ENCODE measurements at regions not wholly inside any gene's neighbourhood (a gene's known extent, or its start where the extent isn't known, plus 50 kb on each side); places are given as distances from the start of the nearest gene placed in this dataset.

DNA sequence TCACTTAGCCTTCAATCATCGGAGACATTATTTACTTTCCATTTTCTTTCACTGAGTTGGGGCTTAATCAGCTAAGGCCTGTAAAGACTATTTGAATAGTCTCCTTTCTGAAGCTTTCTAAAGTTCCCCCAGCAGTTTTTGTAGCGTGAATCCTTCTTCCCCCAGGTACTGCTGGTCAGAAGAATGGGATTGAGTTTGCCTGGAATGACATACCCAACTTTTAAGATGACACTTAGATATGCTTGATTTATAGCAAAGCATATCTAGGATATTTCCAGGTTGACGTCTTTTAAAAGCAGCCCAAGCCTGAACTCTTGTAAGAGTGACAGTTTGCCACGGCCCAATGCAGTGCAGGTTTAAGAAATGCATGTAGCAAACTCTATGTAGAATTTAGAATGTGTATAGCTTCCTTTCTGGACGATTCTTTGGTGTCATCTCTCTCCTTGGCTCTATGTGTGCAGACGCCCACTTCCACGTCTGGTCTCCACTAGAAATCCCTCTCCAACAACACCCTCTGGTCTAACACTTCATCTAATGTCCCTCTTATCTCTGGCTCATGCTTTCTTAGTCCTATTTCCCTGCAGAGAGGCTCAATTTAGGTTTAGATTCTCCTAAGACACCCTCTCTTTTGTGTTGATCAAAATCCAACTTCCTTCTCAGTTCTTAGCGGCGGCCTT lies 175.0 kb upstream of the CYRIA start:
- Histone ChIP-seq H3K9me2 (replicated peaks; ENCODE audit: insufficient read depth, low read length) (no peaks in the 10 kb centered on the region), H3K9me3 (replicated peaks; ENCODE audit: insufficient read depth, low read length) (no peaks in the 10 kb centered on the region), H3K27ac (ENCODE audit: low read length) (no peak overlapping the region), H3K9ac (ENCODE audit: low read length) (no peak overlapping the region), H4K20me1 (ENCODE audit: insufficient read depth, low read length) (no peaks in the 10 kb centered on the region), H3K4me1 (ENCODE audit: low read length) (no peaks in the 10 kb centered on the region), H3K36me3 (replicated peaks; ENCODE audit: insufficient read depth, low read length) (no peaks in the 10 kb centered on the region), H3K4me2 (ENCODE audit: low read depth, low read length) (no peak overlapping the region), H3F3A (ENCODE audit: insufficient read depth, low read length) (no peaks in the 10 kb centered on the region), H3K4me3 (ENCODE audit: low read length) (no peak overlapping the region), H2AFZ (ENCODE audit: low read length) (no peak overlapping the region), H3K27me3 (replicated peaks; ENCODE audit: insufficient read depth, low read length) (no peaks in the 10 kb centered on the region), H3K79me2 (ENCODE audit: low read length) (no peaks in the 10 kb centered on the region)
- TF ChIP-seq EZH2phosphoT487 (IDR thresholded peaks at IDR 0.05; ENCODE audit: low read length) = no peak
- TF ChIP-seq EZH2 (optimal IDR thresholded peaks at IDR 0.05; ENCODE audit: low read depth, low read length) = no peak
- TF ChIP-seq, protein P1, sequence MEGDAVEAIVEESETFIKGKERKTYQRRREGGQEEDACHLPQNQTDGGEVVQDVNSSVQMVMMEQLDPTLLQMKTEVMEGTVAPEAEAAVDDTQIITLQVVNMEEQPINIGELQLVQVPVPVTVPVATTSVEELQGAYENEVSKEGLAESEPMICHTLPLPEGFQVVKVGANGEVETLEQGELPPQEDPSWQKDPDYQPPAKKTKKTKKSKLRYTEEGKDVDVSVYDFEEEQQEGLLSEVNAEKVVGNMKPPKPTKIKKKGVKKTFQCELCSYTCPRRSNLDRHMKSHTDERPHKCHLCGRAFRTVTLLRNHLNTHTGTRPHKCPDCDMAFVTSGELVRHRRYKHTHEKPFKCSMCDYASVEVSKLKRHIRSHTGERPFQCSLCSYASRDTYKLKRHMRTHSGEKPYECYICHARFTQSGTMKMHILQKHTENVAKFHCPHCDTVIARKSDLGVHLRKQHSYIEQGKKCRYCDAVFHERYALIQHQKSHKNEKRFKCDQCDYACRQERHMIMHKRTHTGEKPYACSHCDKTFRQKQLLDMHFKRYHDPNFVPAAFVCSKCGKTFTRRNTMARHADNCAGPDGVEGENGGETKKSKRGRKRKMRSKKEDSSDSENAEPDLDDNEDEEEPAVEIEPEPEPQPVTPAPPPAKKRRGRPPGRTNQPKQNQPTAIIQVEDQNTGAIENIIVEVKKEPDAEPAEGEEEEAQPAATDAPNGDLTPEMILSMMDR (IDR thresholded peaks at IDR 0.05; ENCODE audit: low read length) = no peak
- DNase-seq = no peak

DNA sequence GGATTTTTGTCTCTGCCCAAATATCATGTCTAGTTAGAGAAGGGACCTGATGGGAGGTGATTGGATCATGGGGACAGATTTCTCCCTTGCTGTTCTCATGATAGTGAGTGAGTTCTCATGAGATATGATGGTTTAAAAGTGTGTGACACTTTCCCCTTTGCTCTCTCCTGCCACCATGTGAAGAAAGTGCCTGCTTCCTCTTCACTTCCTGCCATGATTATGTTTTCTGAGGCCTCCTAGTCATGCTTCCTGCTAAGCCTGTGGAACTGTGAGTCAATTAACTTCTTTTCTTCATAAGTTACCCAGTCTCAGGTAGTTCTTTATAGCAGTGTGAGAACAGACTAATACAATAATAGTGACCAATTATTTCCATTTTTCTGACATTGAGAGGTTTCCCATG lies 167.3 kb upstream of the CYRIA start:
- no peak overlapping the region for H3K27ac ChIP-seq (ENCODE audit: low read length)
- H2AFZ ChIP-seq (ENCODE audit: low read length) = no peak overlapping the region
- H4K20me1 ChIP-seq (ENCODE audit: insufficient read depth, low read length) = no peaks in the 10 kb centered on the region
- TF ChIP-seq, protein P1 (IDR thresholded peaks at IDR 0.05; ENCODE audit: low read length) = no peak
- no peak for TF ChIP-seq EZH2phosphoT487 (IDR thresholded peaks at IDR 0.05; ENCODE audit: low read length)
- no peak for TF ChIP-seq EZH2 (optimal IDR thresholded peaks at IDR 0.05; ENCODE audit: low read depth, low read length)
- no peak for DNase-seq
- no peak overlapping the region for H3K9ac ChIP-seq (ENCODE audit: low read length)
- no peaks in the 10 kb centered on the region for H3K79me2 ChIP-seq (ENCODE audit: low read length)
- H3K4me3 ChIP-seq (ENCODE audit: low read length) = no peak overlapping the region
- no peaks in the 10 kb centered on the region for H3F3A ChIP-seq (ENCODE audit: insufficient read depth, low read length)
- no peaks in the 10 kb centered on the region for H3K36me3 ChIP-seq (replicated peaks; ENCODE audit: insufficient read depth, low read length)
- no peaks in the 10 kb centered on the region for H3K9me2 ChIP-seq (replicated peaks; ENCODE audit: insufficient read depth, low read length)
- no peak overlapping the region for H3K4me2 ChIP-seq (ENCODE audit: low read depth, low read length)
- H3K9me3 ChIP-seq (replicated peaks; ENCODE audit: insufficient read depth, low read length) = no peaks in the 10 kb centered on the region
- no peaks in the 10 kb centered on the region for H3K27me3 ChIP-seq (replicated peaks; ENCODE audit: insufficient read depth, low read length)
- H3K4me1 ChIP-seq (ENCODE audit: low read length) = no peaks in the 10 kb centered on the region

DNA sequence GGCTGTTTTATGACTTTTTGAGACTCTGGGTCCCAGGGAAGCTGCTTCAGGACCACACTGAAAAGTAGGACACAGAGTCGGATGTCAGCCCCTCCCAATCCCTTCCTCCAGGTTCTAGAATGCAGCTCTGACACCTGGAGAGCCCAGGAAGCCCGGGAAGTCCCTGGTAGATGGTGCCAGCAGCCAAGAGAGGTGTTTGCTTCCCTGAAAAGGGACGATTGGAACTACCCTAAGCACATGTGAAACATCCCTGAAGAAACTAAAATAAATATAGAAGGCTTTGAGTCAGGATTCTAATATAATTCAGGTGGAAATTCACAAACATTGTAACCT lies 163.2 kb upstream of the CYRIA start:
- no peak overlapping the region for H3K4me2 ChIP-seq (ENCODE audit: low read depth, low read length)
- no peaks in the 10 kb centered on the region for H4K20me1 ChIP-seq (ENCODE audit: insufficient read depth, low read length)
- no peak overlapping the region for H3K9ac ChIP-seq (ENCODE audit: low read length)
- no peaks in the 10 kb centered on the region for H3F3A ChIP-seq (ENCODE audit: insufficient read depth, low read length)
- H3K4me1 ChIP-seq (ENCODE audit: low read length) = no peaks in the 10 kb centered on the region
- no peak for TF ChIP-seq EZH2 (optimal IDR thresholded peaks at IDR 0.05; ENCODE audit: low read depth, low read length)
- TF ChIP-seq, protein P1 (IDR thresholded peaks at IDR 0.05; ENCODE audit: low read length) = no peak
- no peak for TF ChIP-seq EZH2phosphoT487 (IDR thresholded peaks at IDR 0.05; ENCODE audit: low read length)
- H3K9me2 ChIP-seq (replicated peaks; ENCODE audit: insufficient read depth, low read length) = no peaks in the 10 kb centered on the region
- no peaks in the 10 kb centered on the region for H3K9me3 ChIP-seq (replicated peaks; ENCODE audit: insufficient read depth, low read length)
- H3K36me3 ChIP-seq (replicated peaks; ENCODE audit: insufficient read depth, low read length) = no peaks in the 10 kb centered on the region
- no peak overlapping the region for H3K27ac ChIP-seq (ENCODE audit: low read length)
- DNase-seq = no peak
- H3K4me3 ChIP-seq (ENCODE audit: low read length) = no peak overlapping the region
- no peaks in the 10 kb centered on the region for H3K27me3 ChIP-seq (replicated peaks; ENCODE audit: insufficient read depth, low read length)
- H2AFZ ChIP-seq (ENCODE audit: low read length) = no peak overlapping the region
- H3K79me2 ChIP-seq (ENCODE audit: low read length) = no peaks in the 10 kb centered on the region
